ENCODE measurements at regions not wholly inside any gene's neighbourhood (a gene's known extent, or its start where the extent isn't known, plus 50 kb on each side); places are given as distances from the start of the nearest gene placed in this dataset.

- H3K4me3 ChIP-seq (ENCODE audit: low read depth in 1 of 2, low read length in 2 of 2) = no peak overlapping the region
- no peak overlapping the region for H3K4me2 ChIP-seq (ENCODE audit: insufficient read depth, low read length)
- H3K27me3 ChIP-seq (ENCODE audit: insufficient read depth, low read length, poor library complexity) = no peaks in the 10 kb centered on the region
- no peak overlapping the region for H3K27ac ChIP-seq (ENCODE audit: low read length)
- H3K9me3 ChIP-seq (ENCODE audit: insufficient read depth, low read length, severe bottlenecking) = no peaks in the 10 kb centered on the region
- no peak for ATAC-seq (ENCODE audit: insufficient read depth, low read depth)
- no peaks in the 10 kb centered on the region for H3K4me1 ChIP-seq (ENCODE audit: insufficient read depth, low read length)
- H3K36me3 ChIP-seq (ENCODE audit: insufficient read depth, low read length) = no peaks in the 10 kb centered on the region
- H3K79me2 ChIP-seq (ENCODE audit: insufficient read depth, low read length) = no peaks in the 10 kb centered on the region
- no peak for DNase-seq
- no peaks in the 10 kb centered on the region for H4K20me1 ChIP-seq (ENCODE audit: insufficient read depth, low read length)
- H2AFZ ChIP-seq (ENCODE audit: low read depth, low read length) = no peak overlapping the region
- TF ChIP-seq EZH2 (IDR thresholded peaks at IDR 0.05; ENCODE audit: borderline replicate concordance, low read depth, low read length, severe bottlenecking) (no peak), CTCF (IDR thresholded peaks at IDR 0.05; ENCODE audit: borderline replicate concordance, extremely low read depth, low read length, poor library complexity, severe bottlenecking) (no peak)
- H3K9ac ChIP-seq (ENCODE audit: low read depth, low read length) = no peak overlapping the region
Measured at GRCh38 chr1:176271572-176271971, 64.5 kb upstream of the COP1 start.
